HG02973 (cell line): ENCODE measurements at regions not wholly inside any gene's neighbourhood (a gene's known extent, or its start where the extent isn't known, plus 50 kb on each side); places are given as distances from the start of the nearest gene placed in this dataset.
A peak's percentile ranks its signal among the peaks of the same experiment; 100 is the strongest.

Experiments used
- ATAC-seq: cut with Tn5 transposase; IDR thresholded peaks from one replicate; pipeline ENCODE4 v1.9.1; 2021; ENCODE audit warnings: moderate library complexity; ENCODE audit not compliant: unreplicated experiment

DNA sequence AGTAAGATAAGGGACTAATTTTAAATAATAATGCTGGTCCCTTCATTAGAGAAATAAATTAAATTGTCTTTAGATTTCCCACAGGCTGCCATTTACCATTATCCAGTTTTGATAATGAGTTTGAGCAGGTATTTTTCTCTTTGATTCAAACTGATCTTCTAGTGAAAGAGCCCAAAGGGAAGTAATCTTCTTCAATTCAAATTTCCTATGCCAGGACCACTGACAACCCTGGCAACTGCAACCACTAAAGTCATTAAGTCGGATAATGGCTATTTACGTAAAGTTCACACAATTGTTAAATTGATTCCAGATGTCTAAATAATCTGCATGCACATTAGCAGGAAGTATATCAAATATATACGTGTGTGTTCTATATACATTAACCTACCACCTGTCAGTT, 399.3 kb downstream of the PTPRC start:
- no peak for ATAC-seq

DNA sequence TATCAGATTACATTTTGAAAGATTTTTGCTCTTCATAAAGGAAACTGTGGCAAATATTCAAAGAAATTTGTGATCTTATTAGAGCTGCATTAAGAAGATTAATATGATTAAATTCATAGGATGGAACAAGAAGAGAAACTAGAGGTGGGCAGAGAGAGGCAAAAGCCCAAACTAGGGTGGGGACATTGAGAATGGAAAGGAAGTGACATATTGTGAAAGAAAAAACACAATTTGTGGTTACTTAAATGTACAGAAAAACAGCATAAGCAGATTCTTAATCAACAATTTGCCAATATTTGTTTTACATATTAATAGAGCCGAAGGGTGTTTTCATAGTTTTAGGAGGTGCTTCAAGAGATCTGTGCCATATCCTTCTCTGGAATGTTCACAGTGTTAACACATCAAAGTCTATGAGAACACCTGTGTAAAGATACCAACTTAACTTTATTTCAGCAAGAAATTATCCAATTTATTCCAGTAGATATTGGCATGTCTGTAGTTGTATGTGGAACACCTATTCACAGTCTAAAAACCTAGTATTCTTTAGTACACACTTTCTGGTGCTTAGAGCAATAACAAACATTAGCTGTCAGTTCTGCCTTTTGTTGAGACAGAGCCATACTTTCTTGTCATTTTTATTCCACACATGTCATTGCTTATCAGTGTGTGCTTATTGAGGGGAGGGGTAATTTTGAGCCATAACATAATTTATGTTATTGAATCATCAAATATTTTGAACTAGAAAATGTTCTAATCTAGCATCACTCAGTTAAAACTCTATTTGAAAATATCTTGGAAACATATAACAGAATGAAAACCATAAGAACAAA, 401.5 kb downstream of the PTPRC start:
- ATAC-seq: no peak

DNA sequence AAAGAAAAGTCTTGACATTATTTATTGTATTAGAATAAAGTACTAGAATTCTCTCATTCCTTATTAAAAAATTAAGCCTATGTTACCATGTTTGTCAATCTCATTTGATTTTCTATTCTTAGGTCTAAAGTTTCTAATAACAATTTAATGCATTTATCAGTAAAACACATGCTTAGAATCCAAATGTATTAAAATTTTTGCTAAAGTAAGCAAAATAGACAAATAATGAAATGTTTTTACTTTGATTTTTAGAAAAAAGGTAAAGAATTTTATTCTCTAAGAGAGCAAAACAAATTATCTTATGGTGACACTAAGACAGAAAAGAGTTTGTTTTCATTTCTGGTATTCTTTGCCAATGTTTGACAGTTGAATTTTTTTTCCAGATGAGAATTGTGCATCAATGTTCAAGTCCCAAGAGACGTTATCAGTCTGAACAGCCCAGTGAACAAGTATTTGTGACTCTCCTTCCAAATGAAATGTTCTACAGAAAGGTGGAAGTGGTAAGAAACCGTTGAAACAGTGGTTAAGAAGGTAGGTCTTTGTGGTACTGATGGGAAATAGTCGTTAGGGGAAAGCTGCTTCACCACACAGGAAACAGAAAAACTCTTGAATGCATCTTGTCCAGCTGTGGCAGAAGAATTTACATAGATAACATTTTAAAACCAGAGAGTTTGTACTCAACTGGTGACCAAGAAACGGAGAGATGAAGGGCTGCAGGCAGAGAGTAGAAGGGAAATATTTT, 402.5 kb downstream of the PTPRC start:
- peak; percentile 98 for ATAC-seq

DNA sequence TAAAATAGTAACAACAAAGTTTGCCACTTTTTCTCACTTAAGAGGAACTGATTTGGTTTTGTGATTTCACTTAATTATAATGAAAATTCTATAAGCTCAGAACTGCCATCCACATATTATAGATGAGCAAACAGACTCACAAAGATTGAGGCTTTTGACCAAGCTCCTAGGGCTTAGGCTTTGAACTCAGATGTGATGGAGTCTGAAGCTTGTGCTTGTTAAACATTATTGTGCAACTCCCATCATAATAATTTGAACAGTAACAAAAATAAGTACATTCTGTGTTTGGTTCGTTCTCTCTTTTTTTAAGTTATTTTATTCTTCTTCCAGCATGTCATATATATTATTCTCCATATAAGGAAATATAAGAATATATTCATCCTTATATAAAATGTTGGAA, 403.4 kb downstream of the PTPRC start:
- ATAC-seq: no peak

DNA sequence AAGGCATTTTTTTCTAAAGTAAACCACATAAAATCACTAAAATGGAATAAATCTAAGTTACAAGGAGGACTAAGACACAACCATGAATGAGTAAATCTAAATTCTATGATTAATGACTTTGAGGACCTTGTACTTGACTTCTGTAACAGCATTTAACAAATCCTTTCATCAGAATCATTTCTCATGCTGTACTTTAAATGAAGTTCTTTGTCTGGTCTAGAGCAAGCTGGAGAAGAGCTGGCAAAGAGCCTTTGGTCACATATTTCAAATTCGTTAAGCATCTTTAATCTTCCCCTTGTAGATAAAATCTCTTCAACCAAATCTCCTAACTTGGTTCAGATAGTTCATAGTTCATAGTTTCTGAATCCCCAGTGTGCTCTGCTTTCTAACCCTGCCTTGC, 405.4 kb downstream of the PTPRC start:
- ATAC-seq: no peak

DNA sequence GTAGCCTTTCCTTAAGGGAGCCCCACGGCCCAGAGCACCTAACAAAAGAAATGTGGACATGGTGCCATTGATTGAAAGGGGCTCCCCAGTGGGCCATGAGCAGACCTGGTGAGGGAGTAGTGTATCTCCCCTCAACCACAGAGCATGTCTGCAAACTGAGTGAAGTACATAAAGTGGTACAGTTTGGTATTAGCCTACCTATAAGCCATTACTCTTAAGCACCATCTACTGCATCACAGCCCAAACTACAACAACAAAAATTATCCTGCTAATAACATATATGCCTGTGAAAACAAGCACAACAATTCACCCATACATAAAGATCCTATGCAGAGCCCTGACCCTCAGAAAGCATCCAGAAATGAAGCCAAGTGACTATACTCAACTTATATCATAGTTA, 407.8 kb downstream of the PTPRC start:
- ATAC-seq: no peak

DNA sequence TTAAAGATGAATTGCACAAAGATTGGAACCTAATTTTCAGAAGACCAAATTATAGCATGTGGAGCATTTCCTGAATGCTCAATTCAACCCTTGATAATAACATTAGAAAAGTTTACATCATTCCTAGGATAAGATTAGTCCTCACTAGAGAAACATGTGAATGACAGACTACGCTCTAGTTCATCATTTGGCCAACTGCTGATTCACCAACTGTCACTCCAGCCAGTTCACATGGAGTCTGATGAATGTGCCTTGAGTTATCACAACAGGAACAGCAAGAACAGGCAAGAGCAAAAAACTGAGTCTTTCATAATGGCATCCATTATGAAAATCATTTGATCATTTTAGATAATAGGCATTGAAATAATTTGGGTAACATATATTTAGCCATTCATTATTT, 415.9 kb downstream of the PTPRC start:
- no peak for ATAC-seq

DNA sequence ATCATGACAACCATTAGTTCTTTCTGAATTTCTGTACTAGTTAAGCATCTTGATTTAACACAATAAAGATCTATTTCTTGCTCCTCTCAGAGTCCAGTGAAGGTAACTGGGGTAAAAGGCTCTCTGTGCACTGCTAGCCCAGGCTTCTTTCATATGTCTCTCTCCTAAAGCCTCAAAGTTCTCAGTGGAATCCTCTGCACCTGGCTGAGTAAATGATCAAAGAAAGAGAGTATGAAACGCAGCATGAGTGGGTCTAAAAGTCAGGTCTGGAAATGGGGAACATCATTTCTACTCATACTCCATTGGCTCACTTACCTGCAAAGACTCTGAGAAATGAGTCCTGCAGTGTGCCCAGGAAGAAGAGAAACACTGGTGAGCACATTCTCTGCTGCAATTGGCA, 418.5 kb downstream of the PTPRC start:
- ATAC-seq: no peak

DNA sequence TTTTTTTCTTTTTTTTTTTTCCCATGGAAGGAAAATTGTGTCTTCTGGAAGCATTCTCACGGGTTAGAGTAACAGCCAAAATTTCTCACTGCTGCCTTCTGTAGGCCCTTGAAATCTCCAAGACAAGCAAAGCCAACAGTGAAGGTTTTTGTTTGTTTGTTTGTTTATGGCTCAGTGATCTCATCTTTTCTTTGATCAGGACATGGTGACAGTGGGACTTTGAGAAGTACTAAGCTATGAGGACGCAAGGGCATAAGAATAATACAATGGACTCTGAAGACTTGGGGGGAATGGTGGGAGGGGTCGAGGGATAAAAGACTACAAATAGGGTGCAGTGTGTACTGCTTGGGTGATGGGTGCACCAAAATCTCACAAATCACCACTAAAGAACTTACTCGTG, 419.4 kb downstream of the PTPRC start:
- no peak for ATAC-seq

DNA sequence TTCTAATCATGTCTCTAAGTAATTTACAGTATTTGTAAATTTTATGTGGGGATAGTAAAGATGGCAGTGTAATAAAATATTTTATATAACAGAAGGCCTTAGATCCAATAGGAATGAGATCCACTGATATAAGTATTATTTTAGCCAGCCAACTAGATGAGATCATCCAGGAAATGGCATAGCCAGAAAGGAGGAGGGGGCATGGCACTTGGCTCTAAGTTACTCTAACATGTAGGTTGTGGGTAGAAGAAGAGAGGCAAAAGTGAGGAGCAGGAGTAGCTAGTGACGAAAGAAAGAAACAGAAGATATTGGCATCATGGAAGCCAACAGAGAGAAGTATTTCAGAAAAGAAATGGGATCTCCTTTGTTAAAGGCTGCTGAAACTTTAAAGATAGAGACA, 426.1 kb downstream of the PTPRC start:
- ATAC-seq: no peak

DNA sequence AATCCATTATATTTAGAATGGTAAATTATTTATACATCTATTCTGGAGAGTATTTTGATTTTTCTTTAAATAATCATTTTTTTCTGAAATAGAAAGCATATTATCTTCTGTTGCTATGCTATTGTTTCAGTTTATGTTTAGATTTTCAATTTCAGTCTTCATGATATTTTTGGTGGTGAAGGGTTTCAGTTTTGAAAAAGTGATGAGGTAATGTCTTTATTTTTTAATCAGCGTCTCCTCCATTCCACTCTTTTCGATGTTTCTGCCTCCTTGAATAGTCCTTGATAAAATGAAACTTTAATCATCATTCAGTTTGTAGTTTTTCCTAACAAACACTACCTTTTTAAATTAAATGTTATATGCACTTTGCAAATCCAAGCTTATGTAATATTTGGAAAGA, 428.6 kb downstream of the PTPRC start:
- ATAC-seq: peak; percentile 87

DNA sequence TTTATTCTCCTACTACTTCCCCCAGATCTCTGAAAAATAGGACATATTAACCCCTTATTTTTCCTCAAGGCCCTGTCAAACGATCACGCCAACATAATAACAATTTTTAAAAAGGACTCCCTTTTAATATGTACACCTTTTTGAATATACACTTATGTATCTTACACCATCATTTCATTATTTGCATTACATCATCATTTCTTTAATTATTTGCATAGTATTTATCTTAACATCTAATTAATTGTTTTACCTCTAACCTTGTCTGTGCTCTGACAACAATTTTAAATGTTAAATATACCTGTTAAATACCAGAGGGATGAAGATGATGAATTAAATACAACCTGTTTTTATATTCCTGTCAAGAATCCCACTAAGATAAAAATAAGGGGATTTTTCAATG, 432.2 kb downstream of the PTPRC start:
- no peak for ATAC-seq

DNA sequence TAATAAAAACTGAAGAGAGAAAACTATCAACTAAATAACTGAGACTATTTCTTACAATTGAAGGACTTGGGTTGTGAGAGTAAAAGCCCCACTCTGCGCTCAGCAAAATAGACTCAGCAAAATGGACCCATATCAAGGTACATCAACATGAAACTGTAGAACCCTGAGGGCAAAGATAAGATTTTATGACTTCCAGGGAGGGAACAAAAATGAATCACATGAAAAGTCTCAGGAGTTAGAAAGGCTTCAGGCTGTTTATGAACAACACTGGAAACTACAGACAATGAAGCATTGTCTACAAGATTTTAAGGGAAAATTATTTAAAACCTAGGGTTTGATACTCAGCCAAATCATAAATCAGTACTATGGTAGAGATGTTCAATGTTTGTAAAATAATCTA, 434.3 kb downstream of the PTPRC start:
- no peak for ATAC-seq

DNA sequence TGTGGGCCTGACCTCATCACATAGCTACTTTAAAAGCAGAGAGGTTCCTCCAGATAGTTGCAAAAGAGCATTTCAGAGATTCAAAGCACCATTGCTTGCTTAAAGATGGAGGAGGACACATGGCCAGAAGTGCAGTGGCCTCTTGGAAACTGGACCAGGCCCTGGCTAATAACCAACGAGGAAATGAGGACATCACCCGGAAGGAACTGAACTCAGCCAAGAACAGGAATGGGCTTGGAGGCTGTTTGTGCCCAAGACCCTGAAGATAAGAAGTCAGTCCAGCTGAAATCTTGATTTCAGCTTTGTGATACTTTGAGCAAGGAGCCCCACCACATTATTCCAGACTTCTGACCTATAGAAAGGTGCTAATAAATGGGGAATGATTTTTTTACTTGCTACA, 437.0 kb downstream of the PTPRC start:
- no peak for ATAC-seq

DNA sequence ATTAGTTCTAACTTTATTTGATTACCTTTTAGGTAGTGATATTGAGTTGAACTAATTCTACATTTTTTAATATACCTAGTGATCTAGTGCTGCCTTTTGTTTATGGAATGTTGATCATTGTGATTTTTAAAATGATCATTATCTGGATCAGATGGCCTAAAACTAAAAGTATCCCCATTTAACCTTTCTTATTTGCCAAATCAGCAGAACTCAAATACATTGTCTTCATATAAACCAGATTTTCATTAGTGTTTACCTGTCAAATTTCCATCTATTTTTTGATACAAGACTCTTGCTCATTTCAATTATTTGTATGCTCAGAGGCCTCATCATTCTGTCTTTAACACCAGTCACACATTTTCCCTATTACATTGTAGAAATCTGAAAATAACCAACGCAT, 441.2 kb downstream of the PTPRC start:
- no peak for ATAC-seq

DNA sequence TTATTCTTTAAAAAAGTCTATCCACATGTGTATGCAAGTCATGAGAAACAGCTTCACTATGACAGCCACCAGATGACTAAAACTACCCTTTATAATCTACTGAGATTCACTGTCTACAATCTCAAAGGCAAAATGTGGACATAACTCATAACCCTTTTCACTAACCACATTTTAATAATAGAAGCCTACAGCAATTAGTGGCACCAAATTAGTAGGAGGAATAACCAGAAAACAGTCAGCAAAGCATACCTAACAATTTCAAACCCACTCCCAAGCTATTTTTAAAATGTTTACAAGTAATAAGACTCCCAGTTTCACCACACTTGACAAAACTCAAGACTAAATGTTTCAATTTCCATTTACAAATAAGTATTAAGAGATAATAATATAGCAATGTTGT, 442.9 kb downstream of the PTPRC start:
- ATAC-seq: peak; percentile 86

DNA sequence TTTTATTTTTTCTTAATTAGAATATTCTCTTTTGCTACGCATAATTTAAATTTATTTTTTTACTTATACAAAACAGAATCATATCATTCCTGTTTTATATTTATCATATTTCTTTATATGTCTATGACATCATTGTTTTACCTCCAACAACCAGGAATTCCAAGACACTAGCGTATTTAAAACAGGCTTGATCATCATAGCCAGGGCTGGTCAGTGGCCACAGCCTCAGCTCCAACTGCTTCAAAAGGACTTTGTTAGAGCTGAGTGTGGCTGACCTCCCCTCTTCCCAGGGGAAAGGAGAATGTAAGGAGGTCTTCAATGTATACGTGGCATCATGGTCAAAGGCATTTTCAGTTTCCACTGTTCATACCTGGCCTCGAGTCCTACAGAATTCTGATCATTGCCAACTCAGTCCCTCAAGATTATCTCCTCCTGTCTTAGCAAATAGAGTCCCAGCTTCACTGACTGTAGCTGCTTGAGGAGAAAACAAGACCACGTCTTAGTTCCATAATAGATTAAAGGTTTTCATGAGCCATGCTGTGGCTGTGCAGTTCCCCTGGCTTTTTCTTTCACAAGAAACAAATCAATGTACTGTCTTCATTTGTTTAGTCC, 444.0 kb downstream of the PTPRC start:
- ATAC-seq: no peak

DNA sequence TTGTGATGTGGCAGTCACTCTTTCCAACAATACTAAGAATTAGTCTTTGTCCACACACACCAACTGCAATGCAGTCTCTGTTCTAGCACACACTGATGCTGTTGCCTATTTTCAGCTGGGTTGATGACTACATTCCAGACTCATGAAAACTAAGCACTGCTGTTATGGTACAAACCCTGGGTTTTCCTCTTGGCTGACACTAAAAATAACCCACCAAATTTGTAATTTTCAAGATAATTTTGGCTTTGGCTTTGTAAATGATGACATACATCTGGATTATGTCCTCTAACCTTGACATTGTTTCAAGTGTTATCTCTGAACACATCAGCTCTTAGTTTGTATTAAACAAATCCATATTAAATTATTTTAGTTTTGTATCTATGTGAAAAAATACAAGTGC, 444.8 kb downstream of the PTPRC start:
- ATAC-seq: no peak

DNA sequence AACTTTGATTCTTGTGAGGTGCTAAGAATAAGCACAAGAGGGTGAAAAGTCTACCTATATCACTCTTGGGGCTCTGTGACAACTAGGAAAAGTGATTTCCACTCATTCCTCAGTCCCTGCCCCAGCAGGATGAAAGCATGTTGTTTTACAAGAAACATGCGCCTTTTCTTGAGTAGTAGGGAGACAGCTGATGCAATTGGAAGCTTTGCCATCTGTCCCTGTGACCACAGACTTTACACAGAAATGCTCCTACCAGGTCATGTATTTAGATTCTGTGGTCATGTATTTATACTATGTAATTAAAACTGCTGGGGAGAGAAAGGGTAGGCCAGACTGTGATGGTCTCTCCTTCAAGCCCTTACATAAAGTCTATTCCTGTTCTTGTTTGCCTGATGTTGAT, 445.5 kb downstream of the PTPRC start:
- ATAC-seq: no peak

DNA sequence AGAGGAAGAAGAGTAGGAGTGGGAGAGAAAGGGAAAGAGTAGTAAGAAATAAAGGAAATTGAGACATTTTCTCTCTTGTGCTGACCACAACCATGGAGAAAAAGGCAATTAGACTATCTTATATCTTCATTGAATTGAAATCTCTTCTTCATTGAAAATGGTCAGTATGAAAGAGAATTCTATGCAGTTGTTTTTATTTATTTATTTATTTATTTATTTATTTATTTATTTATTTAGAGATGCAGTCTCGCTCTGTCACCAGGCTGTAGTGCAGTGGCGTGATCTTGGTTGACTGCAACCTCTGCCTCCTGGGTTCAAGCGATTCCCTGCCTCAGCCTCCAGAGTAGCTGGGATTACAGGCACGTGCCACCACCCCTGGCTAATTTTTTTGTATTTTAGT, 447.1 kb downstream of the PTPRC start:
- no peak for ATAC-seq

DNA sequence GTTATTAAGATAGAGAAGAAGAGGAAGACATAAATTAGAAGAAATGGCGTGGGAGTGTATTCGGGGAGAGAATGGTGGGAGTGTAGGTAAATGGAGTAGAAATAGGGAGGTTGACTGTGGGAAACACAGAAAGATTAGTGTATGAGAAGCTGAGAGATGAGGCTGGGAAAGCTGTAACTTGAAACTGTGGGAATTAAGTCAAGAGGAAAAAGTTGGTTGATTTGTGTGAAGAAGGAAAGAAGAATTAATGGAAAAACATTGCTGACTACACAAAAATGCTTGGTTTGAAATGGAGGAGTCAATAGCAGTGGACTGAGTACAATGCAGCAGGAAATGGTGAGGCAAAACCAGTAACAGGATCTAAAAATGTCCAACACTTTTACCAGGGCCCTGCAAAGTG, 448.3 kb downstream of the PTPRC start:
- no peak for ATAC-seq
